SK-N-SH treated with all-trans-retinoic acid at 6 μM for 48 hours (cell line): ENCODE measurements at regions not wholly inside any gene's neighbourhood (a gene's known extent, or its start where the extent isn't known, plus 50 kb on each side); places are given as distances from the start of the nearest gene placed in this dataset.

Source experiments
- OSR1 ChIP-seq: fragments of 250-450 bp; sonication (Bioruptor Pico); IDR thresholded peaks from 2 replicates; pipeline ENCODE4 v1.8.0; 2022; ENCODE audit warnings: moderate library complexity, mild to moderate bottlenecking, inconsistent platforms
- PPARA ChIP-seq: fragments of 250-450 bp; sonication (Bioruptor Pico); IDR thresholded peaks from 2 replicates; pipeline ENCODE4 v1.5.0; 2020; ENCODE audit warnings: mild to moderate bottlenecking, borderline replicate concordance
- ZNF565 ChIP-seq: fragments of 450-650 bp; formaldehyde crosslinking; conservative IDR thresholded peaks from 2 replicates; pipeline ENCODE4 v1.5.0; 2020; ENCODE audit warnings: low read depth, mild to moderate bottlenecking, moderate library complexity
- ZNF8 ChIP-seq: fragments of 450-650 bp; formaldehyde crosslinking; IDR thresholded peaks from 2 replicates; pipeline ENCODE4 v1.5.0; 2020; ENCODE audit warnings: mild to moderate bottlenecking, moderate library complexity
- TF ChIP-seq, protein P1 (sequence below): fragments of 250-450 bp; sonication (Bioruptor Pico); IDR thresholded peaks from 2 replicates; pipeline ENCODE4 v1.5.1; 2020; ENCODE audit warnings: low read depth, mild to moderate bottlenecking, moderate library complexity
- TF ChIP-seq, protein P2 (sequence below): fragments of 250-450 bp; sonication (Bioruptor Pico); IDR thresholded peaks from 2 replicates; pipeline ENCODE4 v1.8.0; 2020; ENCODE audit warnings: mild to moderate bottlenecking, moderate library complexity, borderline replicate concordance

DNA sequence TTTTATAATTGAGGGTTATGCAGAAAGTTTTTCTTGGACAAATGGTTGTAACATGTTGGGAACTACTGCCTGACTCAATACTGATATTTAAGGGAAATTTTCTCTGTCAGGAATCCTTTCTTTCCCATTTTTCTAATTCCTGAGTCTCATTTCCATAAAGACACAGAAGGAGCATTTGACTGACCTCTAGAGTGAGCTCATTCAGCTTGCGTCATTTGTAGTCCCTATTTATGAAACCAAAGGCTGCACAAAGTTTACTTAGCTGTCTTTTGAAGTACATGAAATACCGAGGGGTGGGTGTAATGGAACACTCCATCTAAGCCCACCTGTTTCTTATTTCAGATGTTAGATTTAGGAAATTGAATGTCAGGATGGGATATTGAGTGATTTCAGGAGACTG lies 359.5 kb upstream of the C11orf87 start:
- TF ChIP-seq PPARA (CRISPR knock-in tag), result no peak
- TF ChIP-seq, protein P1, sequence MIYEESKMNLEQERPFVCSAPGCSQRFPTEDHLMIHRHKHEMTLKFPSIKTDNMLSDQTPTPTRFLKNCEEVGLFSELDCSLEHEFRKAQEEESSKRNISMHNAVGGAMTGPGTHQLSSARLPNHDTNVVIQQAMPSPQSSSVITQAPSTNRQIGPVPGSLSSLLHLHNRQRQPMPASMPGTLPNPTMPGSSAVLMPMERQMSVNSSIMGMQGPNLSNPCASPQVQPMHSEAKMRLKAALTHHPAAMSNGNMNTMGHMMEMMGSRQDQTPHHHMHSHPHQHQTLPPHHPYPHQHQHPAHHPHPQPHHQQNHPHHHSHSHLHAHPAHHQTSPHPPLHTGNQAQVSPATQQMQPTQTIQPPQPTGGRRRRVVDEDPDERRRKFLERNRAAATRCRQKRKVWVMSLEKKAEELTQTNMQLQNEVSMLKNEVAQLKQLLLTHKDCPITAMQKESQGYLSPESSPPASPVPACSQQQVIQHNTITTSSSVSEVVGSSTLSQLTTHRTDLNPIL (CRISPR knock-in tag), result no peak
- no peak for TF ChIP-seq ZNF565 (CRISPR knock-in tag)
- no peak for TF ChIP-seq ZNF8
- no peak for TF ChIP-seq OSR1 (CRISPR knock-in tag)
- TF ChIP-seq, protein P2, sequence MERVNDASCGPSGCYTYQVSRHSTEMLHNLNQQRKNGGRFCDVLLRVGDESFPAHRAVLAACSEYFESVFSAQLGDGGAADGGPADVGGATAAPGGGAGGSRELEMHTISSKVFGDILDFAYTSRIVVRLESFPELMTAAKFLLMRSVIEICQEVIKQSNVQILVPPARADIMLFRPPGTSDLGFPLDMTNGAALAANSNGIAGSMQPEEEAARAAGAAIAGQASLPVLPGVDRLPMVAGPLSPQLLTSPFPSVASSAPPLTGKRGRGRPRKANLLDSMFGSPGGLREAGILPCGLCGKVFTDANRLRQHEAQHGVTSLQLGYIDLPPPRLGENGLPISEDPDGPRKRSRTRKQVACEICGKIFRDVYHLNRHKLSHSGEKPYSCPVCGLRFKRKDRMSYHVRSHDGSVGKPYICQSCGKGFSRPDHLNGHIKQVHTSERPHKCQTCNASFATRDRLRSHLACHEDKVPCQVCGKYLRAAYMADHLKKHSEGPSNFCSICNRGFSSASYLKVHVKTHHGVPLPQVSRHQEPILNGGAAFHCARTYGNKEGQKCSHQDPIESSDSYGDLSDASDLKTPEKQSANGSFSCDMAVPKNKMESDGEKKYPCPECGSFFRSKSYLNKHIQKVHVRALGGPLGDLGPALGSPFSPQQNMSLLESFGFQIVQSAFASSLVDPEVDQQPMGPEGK (CRISPR knock-in tag), result no peak
